Heart right ventricle (tissue), 16 donors: ENCODE measurements at regions not wholly inside any gene's neighbourhood (a gene's known extent, or its start where the extent isn't known, plus 50 kb on each side); places are given as distances from the start of the nearest gene placed in this dataset.

Experiments used
- ATAC-seq, 8 donors: fragments of 200-7000 bp; cut with Tn5 transposase; one replicate each; pipeline ENCODE4 v1.9.1; 2020; ENCODE audit warnings: mild to moderate bottlenecking in 8 of 8, moderate library complexity in 8 of 8, moderate number of reproducible peaks in 1 of 8
- DNase-seq, 2 donors: peaks; one replicate each; pipeline ENCODE4 v3.0.0-alpha.2; 2020
- H3K27ac ChIP-seq, 10 donors: fragments of 200-600 bp; sonication (generic) in 2 of 10; one replicate each; pipeline versions ENCODE4 v1.5.0 to v1.8.0; 2020 to 2022; ENCODE audit warnings: mild to moderate bottlenecking in 3 of 10
- H3K27me3 ChIP-seq, 7 donors: fragments of 200-600 bp; one replicate each; pipeline ENCODE4 v1.8.0; 2021 to 2022; ENCODE audit warnings: mild to moderate bottlenecking in 2 of 7
- H3K36me3 ChIP-seq, 9 donors: fragments of 200-600 bp; sonication (generic) in 1 of 9; one replicate each; pipeline versions ENCODE4 v1.5.0 to v1.8.0; 2020 to 2022; ENCODE audit warnings: mild to moderate bottlenecking in 2 of 9
- H3K4me1 ChIP-seq, 9 donors: fragments of 200-600 bp; sonication (generic) in 1 of 9; one replicate each; pipeline versions ENCODE4 v1.5.0 to v1.8.0; 2020 to 2022; ENCODE audit warnings: mild to moderate bottlenecking in 4 of 9
- H3K4me3 ChIP-seq, 10 donors: fragments of 200-600 bp; sonication (generic) in 2 of 10; one replicate each; pipeline versions ENCODE4 v1.5.0 to v1.8.0; 2020 to 2022; ENCODE audit warnings: mild to moderate bottlenecking in 7 of 10, moderate library complexity in 2 of 10
- H3K9me3 ChIP-seq, 11 donors: fragments of 200-600 bp in 10 of 11; sonication (generic) in 2 of 11; one replicate each; pipeline versions ENCODE4 v1.5.0 to v1.8.0; 2013 to 2022; ENCODE audit warnings: mild to moderate bottlenecking in 2 of 11, control low read depth in 1 of 11, moderate library complexity in 1 of 11
- WGBS, 2 donors: extraction: QIAGEN DNeasy Blood & Tissue Kit; methylation state at CpG; one replicate each; pipeline ENCODE4 v1.1.7; 2013; ENCODE audit warnings: inconsistent platforms in 1 of 2; 5-methylcytosine and 5-hydroxymethylcytosine counted together
- intact Hi-C, 10 donors: fragments of 100-400 bp; cut with DNase I; formaldehyde crosslinking; loops; one replicate each; pipeline versions ENCODE4 v1.11.1 to v1.14.2; 2022
- TF ChIP-seq, protein P1 (sequence below), 9 donors: fragments of 200-600 bp; sonication (generic) in 2 of 9; IDR thresholded peaks; one replicate each; pipeline versions ENCODE4 v1.5.0 to v1.8.0; 2021 to 2022; ENCODE audit warnings: antibody characterized with exemption in 9 of 9, mild to moderate bottlenecking in 5 of 9, moderate library complexity in 1 of 9
- donor health status: Arrhythmogenic right ventricular cardiomyopathy.
- donor health status: ischemic (EF 13 %, LVEDD 7.1; RV severe dilation, severe dysfunction).
- donor health status: healthy with polysubstance abuse.
- donor health status: DM: no; HTN: yes; CAD: no.
- donor health status: DM: no; HTN: no; CAD: no.
- donor health status: ischemic (EF 25% LVEDD 6.9; RV normal size, moderate dysfunction).
- donor health status: ischemic (EF 25% LVEDD 5.7; RV mildly dilated, moderate dysfunction).
- donor health status: healthy.
- donor health status: DM: yes; HTN: yes; CAD: no.
- donor health status: Ischemic cardiomyopathy.
- donor health status: ischemic (EF 35%, LVEDD 5.7; RV mildly dilated, moderate dysfunction).
- donor health status: nonischemic (EF 11% LVEDD 7.7; RV severe dilation, severe dysfunction).
- donor health status: DM: yes; HTN: yes; CAD: no.
- donor health status: PGD.
- donor health status: ischemic (EF 29% LVEDD 5.4; RV normal size, mild dysfunction).
- donor health status: nonischemic (EF 23%, LVEDD 6.1; RV moderate dilation, normal function).

DNA sequence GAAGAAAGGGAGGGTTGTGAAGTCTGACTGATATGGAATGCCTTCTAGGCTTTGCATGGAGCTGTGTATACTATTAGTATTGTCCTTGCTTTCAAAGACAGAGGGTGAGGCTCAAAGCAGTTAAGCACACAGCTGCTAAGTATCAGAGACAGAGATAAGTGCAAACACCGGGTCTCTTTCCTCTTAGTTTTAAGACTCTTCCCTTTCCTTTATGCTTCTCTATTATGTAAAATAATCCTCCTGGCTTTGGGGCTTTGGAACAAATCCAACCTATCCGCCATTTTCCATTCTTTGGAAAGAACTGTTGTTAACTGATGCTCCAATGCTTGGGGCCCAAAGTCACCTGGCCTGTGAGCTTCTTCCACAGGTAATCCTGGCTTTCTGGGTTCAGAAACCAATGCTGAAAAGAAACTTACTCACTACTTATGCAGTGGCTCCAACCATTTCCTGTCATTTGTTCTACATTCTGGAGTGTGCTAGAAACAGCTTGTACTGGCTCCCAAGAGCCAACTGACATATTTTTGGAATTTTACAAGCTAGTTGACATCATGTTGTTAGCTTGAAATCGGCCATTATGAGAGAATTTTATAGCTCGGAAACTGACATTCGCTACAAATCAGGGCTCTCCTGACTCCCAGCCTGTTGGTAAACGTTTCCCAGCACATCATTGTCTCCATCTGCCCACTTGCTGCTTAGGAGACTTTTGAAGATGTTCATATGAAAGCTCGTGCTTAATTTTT is 67.5 kb downstream of the DNTTIP2 start:
- DNase-seq (no peak), ATAC-seq (peak in 3 of 8 donors; percentile 21 to 70 (median 57))
- Histone ChIP-seq H3K4me3 (no peak overlapping the region), H3K27me3 (no peaks in the 10 kb centered on the region), H3K4me1 (peaks cover 2 to 41% (median 32%) of the 10 kb centered on the region in 9 donors), H3K9me3 (peaks cover 0 to 21% (median 6%) of the 10 kb centered on the region in 11 donors), H3K27ac (peak overlapping the region in 7 of 10 donors; percentile 7 to 61 (median 31)), H3K36me3 (no peaks in the 10 kb centered on the region)
- TF ChIP-seq, protein P1, sequence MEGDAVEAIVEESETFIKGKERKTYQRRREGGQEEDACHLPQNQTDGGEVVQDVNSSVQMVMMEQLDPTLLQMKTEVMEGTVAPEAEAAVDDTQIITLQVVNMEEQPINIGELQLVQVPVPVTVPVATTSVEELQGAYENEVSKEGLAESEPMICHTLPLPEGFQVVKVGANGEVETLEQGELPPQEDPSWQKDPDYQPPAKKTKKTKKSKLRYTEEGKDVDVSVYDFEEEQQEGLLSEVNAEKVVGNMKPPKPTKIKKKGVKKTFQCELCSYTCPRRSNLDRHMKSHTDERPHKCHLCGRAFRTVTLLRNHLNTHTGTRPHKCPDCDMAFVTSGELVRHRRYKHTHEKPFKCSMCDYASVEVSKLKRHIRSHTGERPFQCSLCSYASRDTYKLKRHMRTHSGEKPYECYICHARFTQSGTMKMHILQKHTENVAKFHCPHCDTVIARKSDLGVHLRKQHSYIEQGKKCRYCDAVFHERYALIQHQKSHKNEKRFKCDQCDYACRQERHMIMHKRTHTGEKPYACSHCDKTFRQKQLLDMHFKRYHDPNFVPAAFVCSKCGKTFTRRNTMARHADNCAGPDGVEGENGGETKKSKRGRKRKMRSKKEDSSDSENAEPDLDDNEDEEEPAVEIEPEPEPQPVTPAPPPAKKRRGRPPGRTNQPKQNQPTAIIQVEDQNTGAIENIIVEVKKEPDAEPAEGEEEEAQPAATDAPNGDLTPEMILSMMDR (IDR thresholded peaks at IDR 0.05) = no peak
- intact Hi-C loops = loop anchor here in 9 of 10 donors (2.0 to 10.0 kb wide), 7 partner anchors 84 to 377 kb away; partner anchors contain the start of gene BCAR3 (in 7 of the 9)
- 66 to 70% methylated on average over 7 of the region's 7 CpGs for WGBS, 2 donors

DNA sequence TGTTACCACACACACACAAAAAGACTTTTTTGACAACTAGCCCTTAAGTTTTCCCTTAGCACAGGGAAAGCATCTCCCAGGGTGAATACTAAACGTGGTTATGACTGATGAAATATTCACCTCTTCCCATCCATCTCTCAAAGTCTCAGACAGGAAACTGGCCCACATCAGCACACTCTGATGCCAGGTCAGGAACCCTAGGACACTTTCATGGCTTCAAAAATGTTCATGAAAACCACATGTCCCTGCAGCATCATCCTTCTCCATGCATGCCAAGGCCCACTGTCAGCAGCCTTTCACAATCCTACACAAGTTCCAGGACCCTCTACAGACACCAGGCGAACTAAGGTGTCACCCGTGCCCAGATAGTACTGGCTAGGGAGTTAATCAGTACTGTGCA is 68.7 kb downstream of the DNTTIP2 start:
- DNase-seq (no peak), ATAC-seq (no peak)
- Histone ChIP-seq H3K4me1 (peaks cover 3 to 36% (median 23%) of the 10 kb centered on the region in 9 donors), H3K9me3 (peaks cover 0 to 21% (median 6%) of the 10 kb centered on the region in 11 donors), H3K27me3 (no peaks in the 10 kb centered on the region), H3K4me3 (no peak overlapping the region), H3K27ac (no peak overlapping the region), H3K36me3 (no peaks in the 10 kb centered on the region)
- intact Hi-C loops = loop anchor here in 9 of 10 donors (5.0 to 10.0 kb wide), 6 partner anchors 83 to 376 kb away; partner anchors contain the start of gene BCAR3 (in 7 of the 9)
- WGBS, 2 donors = 87 to 89% methylated on average over 3 of the region's 3 CpGs
- TF ChIP-seq, protein P1 (IDR thresholded peaks at IDR 0.05) = no peak

DNA sequence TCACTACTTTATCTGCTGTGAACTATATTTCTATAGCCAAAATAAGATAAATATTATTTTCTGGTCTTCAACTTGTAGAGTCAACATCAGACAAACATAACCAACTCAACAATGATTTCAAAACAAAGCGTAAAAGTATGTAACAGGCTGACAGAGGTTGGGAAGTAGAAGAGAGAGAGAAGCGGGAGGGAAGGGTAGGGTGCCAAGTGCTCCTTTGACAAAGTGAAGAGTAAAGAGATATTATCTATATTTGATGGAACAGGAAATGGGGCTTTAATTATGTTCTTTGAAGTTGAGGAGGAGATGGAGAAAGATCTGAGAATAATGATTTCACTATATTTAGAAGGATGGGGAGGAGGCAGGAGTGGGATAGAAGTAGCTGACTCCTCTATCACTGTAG is 70.1 kb downstream of the DNTTIP2 start:
- H3K4me1 ChIP-seq = peaks cover 3 to 43% (median 28%) of the 10 kb centered on the region in 9 donors
- ATAC-seq (no peak), DNase-seq (no peak)
- no peak overlapping the region for H3K4me3 ChIP-seq
- no peak overlapping the region for H3K27ac ChIP-seq
- intact Hi-C loops = loop anchor here in 1 of 10 donors (5.0 kb wide), 1 partner anchor 33 kb away; no protein-coding TSS in a partner anchor
- H3K9me3 ChIP-seq = peaks cover 0 to 21% (median 6%) of the 10 kb centered on the region in 11 donors
- H3K36me3 ChIP-seq = no peaks in the 10 kb centered on the region
- no peaks in the 10 kb centered on the region for H3K27me3 ChIP-seq
- TF ChIP-seq, protein P1 (IDR thresholded peaks at IDR 0.05) = no peak
- 95 to 98% methylated on average over 2 of the region's 2 CpGs for WGBS, 2 donors

DNA sequence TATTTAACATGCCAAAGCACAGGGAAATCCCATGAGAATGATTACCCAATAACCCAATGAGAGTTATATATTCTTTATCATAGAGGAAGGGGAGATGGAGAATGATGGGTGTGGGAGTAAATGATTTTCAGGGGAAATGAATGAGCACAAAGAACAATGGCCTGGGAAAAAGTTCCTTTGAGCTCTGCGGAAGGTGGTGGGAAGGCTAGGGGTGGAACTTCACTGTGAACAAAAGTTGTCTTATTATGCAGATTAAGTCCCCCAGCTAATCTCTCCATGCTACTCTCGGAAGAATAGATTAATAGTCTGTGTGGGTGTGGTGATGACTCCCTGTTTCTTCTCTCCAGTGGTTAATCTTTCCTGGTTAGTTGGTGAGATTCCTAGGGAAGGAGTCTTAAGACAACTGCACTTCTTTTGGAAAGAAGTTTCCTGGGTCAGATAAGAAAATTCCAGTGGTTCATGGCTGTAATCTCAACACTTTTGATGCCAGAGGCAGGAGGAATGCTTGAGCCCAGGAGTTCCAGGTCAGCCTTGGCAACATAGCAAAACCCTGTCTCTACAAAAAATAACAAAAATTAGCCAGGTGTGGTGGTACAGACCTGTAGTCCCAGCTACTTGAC is 71.6 kb downstream of the DNTTIP2 start:
- Histone ChIP-seq H3K4me1 (peaks cover 0 to 37% (median 25%) of the 10 kb centered on the region in 9 donors), H3K27ac (no peak overlapping the region), H3K9me3 (peaks cover 0 to 21% (median 6%) of the 10 kb centered on the region in 11 donors), H3K27me3 (no peaks in the 10 kb centered on the region), H3K4me3 (no peak overlapping the region), H3K36me3 (no peaks in the 10 kb centered on the region)
- ATAC-seq (no peak), DNase-seq (no peak)
- intact Hi-C loops = loop anchor here in 1 of 10 donors (5.0 kb wide), 1 partner anchor 35 kb away; no protein-coding TSS in a partner anchor
- WGBS, 2 donors = 79 to 88% methylated on average over 2 of the region's 2 CpGs
- TF ChIP-seq, protein P1 (IDR thresholded peaks at IDR 0.05) = no peak
